ENCODE measurements at regions not wholly inside any gene's neighbourhood (a gene's known extent, or its start where the extent isn't known, plus 50 kb on each side); places are given as distances from the start of the nearest gene placed in this dataset.
"Not testable (repeated sequence)": the region's sequence is repeated elsewhere in the genome, so short reads cannot be mapped to it uniquely, and the experiment has no call there.

DNA sequence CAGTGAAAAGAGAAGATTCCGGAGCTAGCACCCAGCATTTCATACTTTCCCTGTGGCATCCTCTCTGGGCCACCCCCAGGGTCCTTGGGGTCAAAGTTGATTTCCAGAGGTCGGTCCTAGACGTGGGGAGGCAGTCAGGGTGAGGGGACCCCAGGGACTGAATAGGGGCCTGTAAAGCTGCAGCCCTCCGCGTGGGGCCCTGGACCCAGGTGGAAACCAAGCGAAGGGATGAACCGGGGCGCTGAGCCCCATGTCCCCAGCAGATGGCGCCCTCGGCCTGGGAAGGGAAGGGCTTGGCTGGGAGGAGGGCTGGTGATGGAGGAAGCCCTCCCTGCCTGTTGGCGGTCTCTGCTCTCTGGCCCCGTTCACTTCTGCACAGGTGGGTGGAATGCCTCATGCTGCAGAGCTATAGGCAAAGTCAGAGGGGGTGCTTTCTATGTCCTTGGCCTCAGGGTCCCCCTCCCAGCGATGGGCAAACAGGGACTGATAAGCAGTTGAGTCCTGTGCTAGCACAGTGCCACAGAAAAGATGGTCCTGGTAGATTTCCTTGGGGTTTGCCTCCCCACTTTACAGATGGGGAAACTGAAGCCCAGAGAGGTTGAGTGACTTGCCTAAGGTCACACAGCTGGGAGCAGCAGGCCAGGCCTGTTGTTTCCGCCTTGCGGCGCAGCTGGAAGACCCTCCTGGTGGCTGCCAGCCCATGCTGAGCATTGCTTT is 163.4 kb upstream of the CIBAR2 start:
- in situ Hi-C loops (cut with HindIII; ENCODE audit: low pct_unique_long_range_greater_than_20kb, low sequenced_read_pairs), result no loop called here
- DNase-seq (ENCODE audit: low read depth), result peak; percentile 43

- in situ Hi-C loops (cut with HindIII; ENCODE audit: low pct_unique_long_range_greater_than_20kb, low sequenced_read_pairs), result no loop called here
- no peak for DNase-seq (ENCODE audit: low read depth)
Observed at GRCh38 chr16:85276258-85276657, 164.0 kb upstream of the CIBAR2 start.

DNA sequence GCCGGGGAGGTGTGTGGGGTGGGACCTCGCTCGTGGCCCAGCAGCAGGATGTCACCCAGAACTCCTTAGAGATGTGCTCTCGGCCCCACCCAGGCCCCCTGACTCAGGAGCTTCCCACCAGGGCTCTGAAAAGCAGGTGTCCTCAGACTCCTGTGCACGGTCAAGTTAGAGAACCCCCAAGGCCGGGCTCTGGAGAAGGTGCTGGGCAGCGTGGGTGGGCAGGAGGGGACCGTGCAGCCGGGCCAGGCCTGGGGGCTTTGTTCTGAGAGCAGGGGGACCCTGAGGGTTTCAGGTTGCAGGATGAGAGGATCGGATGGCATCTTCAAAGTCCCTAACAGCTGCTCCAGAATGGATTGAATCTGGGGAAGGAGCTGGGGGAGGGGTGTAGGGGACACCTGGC is 164.4 kb upstream of the CIBAR2 start:
- DNase-seq (ENCODE audit: low read depth), result no peak
- in situ Hi-C loops (cut with HindIII; ENCODE audit: low pct_unique_long_range_greater_than_20kb, low sequenced_read_pairs), result no loop called here

- in situ Hi-C loops (cut with HindIII; ENCODE audit: low pct_unique_long_range_greater_than_20kb, low sequenced_read_pairs), result no loop called here
- DNase-seq (ENCODE audit: low read depth), result no peak
Observed at GRCh38 chr16:85278839-85279238, 166.6 kb upstream of the CIBAR2 start.

GRCh38 chr16:85279402-85279801 is 167.1 kb upstream of the CIBAR2 start:
- in situ Hi-C loops (cut with HindIII; ENCODE audit: low pct_unique_long_range_greater_than_20kb, low sequenced_read_pairs), result no loop called here
- no peak for DNase-seq (ENCODE audit: low read depth)

DNA sequence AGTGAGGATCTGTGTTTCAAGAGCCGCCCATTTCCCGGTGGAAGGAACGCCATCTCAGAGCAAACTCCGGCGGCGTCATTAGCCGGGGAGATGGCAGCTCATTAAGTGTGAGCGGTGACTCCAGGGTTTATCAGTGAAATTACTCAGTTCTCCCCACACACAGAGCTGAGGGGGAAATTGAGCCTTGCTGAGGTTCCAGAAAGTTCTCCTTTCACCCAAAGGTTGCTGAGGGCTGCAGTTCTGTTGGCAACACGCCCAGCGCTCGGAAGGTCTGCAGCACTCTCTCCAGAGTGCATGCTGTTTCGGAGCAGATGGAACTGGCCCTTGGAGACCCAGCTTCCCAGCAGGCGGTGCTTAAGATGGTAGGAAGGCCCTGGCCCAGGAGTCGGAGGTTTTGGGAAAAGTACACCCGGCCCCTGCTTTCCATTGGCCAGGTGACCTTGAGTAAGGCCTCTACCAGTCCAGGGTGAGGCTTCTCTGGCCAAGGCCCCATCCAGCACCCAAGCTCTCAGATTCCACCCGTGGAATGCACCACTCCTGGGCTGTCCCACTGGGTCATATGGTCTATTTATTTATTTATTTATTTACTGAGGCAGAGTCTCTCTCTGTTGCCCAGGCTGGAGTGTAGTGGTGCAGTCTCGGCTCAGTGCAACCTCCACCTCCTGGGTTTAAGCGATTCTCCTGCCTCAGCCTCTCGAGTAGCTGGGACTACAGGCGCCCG is 167.7 kb upstream of the CIBAR2 start:
- DNase-seq (ENCODE audit: low read depth), result no peak
- in situ Hi-C loops (cut with HindIII; ENCODE audit: low pct_unique_long_range_greater_than_20kb, low sequenced_read_pairs), result no loop called here

DNA sequence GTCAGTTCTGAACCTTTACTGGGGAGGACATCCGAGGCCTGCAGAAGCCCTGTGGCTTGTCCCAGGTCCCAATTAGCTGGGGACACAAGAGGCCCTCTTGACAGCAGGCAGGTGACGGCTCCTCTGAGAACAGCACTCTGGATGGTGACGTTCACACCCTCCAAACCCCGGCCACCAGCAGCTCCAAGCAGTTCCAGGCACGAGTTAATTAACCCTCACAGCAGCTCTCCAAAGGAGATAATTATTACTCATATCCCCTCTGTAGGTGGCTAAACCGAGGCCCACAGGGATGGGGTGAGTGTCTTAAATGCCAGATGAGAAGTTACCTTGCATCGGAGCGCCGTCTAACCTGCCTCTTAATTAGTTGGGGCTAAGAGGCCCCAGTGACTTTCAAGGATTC is 168.9 kb upstream of the CIBAR2 start:
- DNase-seq (ENCODE audit: low read depth), result no peak
- in situ Hi-C loops (cut with HindIII; ENCODE audit: low pct_unique_long_range_greater_than_20kb, low sequenced_read_pairs), result no loop called here

DNA sequence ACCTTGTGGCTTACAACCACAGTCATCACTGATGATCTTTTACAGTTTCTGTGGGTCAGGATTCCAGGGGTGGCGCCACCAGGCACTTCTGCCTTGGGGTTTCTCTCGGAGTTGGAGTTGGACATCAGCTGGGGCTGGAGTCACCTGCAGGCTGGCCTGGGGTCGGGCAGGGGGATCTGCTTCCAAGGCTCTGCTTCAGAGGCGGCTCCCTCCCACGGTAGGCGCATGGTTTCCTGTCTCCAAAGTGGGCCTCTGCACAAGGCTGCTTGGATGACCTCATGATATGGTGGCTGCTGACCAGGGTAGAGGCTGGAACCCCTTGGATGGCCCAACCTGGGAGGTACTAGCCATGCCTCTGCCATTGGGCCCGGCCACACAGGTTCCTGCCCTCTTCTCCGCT is 170.6 kb upstream of the CIBAR2 start:
- no peak for DNase-seq (ENCODE audit: low read depth)
- in situ Hi-C loops (cut with HindIII; ENCODE audit: low pct_unique_long_range_greater_than_20kb, low sequenced_read_pairs), result no loop called here

- in situ Hi-C loops (cut with HindIII; ENCODE audit: low pct_unique_long_range_greater_than_20kb, low sequenced_read_pairs), result no loop called here
Observed at GRCh38 chr16:85283305-85284050, 171.2 kb upstream of the CIBAR2 start.

GRCh38 chr16:85284141-85284817 is 172.0 kb upstream of the CIBAR2 start:
- in situ Hi-C loops (cut with HindIII; ENCODE audit: low pct_unique_long_range_greater_than_20kb, low sequenced_read_pairs), result no loop called here
- no peak for DNase-seq (ENCODE audit: low read depth)

More at GRCh38 chr16:85283305-85284050, 171.2 kb upstream of the CIBAR2 start:
- DNase-seq (ENCODE audit: low read depth), result no peak

DNA sequence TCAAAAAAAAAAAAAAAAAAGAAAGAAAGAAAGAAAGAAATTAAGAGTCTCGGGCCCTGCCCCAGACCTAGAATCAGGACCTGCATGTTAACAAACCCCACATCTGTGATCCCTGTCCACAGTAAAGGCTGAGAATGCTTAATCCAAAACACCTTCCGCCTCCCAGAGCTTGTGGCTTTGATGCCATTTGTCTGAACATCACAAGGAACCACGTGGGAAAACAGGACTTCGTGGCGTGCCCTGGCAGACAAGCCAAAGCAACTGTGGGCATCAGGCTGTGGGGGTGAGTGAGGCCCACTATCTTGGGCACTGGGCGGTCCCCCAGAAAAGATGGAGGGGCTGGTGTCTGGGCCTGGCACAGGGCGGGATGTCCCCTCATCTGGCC is 173.4 kb upstream of the CIBAR2 start:
- no peak for DNase-seq (ENCODE audit: low read depth)
- in situ Hi-C loops (cut with HindIII; ENCODE audit: low pct_unique_long_range_greater_than_20kb, low sequenced_read_pairs), result no loop called here

DNA sequence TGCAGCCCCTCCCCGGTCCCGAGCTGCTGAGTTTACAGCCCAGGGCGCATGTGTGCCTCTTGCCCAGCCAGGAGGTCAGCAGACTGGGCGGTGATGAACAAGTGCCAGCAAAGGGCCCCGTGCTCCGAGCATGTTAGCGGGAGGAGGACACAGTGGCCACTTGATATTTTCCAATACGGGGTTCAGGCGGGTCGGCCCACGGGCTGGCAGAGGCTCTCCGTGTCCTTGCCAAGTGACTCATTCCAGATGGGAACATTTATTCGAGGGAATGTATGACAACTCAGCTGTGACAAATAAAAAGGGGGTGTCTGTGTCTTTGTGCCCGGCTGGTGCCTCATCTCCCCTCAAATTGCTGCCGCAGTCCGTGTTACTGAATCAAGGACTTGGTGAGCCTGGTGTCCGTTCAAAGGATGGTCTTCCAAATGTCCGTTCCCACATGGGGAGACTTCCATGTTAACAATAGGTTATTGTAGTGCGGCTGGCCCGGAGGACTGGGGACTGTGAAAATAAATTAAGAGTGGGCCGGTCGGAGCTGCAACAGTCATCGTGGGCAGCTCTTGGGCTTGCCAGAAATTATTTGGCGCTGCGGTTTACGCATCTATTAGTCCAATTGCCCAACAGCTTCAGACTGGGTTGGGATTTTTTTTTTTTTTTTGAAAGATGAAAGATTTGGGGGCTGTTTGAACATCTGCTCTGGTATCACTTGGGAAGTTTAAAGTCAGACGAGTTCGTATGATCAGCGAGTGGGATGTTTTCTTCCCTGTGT is 174.0 kb upstream of the CIBAR2 start:
- DNase-seq (ENCODE audit: low read depth), result no peak
- in situ Hi-C loops (cut with HindIII; ENCODE audit: low pct_unique_long_range_greater_than_20kb, low sequenced_read_pairs), result no loop called here

DNA sequence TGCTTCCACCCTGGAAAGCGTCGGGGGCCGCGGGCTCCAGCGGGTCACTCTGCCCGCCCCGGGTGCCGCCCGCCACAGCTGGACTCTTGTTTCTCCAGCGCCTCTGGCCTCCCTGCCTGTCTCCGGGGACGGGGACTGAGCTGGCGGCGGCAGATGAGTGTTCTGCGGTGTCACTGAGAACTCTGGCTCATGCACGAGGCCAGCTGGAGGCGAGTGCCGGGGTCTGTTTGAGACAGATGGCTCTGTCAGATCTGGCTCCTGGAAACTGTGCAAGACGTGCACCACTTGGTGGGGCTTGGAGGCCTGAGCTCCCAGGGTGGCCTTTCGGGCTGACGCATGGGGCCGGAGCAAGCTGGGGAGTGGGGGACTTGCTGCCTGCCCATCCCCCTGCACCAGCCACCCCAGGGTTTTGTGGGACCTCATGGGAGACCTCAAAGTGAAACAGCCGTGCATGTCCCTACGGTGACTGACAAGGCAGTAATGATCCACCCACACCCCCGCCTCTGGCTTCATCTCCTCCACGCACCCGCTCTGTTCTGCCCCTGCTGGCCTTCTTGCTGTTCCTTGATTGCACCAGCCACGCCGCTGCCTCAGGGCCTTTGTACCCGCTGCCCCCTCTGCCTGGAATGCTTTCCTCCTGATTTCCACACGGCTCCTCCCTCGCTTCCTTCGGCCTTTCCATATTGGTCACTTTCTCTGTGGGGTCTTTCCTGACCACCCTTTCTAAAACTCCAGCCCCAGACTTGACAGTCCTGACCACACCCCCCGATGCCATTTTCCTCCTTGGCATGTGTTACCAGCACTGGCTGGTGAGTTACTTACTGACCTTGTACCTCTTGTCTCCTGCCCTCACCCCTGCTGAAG is 174.9 kb upstream of the CIBAR2 start:
- in situ Hi-C loops (cut with HindIII; ENCODE audit: low pct_unique_long_range_greater_than_20kb, low sequenced_read_pairs), result no loop called here
- no peak for DNase-seq (ENCODE audit: low read depth)

DNA sequence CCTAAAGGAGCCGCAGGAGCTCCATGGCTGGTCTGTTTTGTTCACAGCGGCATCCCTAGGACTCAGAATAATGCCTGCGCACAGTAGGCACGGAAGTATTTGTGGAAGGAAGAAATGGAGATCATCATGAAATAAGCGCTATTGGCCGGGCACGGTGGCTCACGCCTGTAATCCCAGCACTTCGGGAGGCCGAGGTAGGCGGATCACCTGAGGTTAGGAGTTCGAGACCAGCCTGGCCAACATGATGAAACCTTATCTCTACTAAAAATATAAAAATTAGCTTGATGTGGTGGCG is 175.5 kb upstream of the CIBAR2 start:
- DNase-seq (ENCODE audit: low read depth); in situ Hi-C loops (cut with HindIII; ENCODE audit: low pct_unique_long_range_greater_than_20kb, low sequenced_read_pairs): not testable (repeated sequence)

- in situ Hi-C loops (cut with HindIII; ENCODE audit: low pct_unique_long_range_greater_than_20kb, low sequenced_read_pairs), result no loop called here
- no peak for DNase-seq (ENCODE audit: low read depth)
Observed at GRCh38 chr16:85288341-85288868, 176.1 kb upstream of the CIBAR2 start.

GRCh38 chr16:85288869-85289660 is 176.8 kb upstream of the CIBAR2 start:
- in situ Hi-C loops (cut with HindIII; ENCODE audit: low pct_unique_long_range_greater_than_20kb, low sequenced_read_pairs), result no loop called here
- DNase-seq (ENCODE audit: low read depth), result no peak

Data from Caki2 (cell line).